Tibial nerve (tissue), 4 donors: ENCODE measurements at regions not wholly inside any gene's neighbourhood (a gene's known extent, or its start where the extent isn't known, plus 50 kb on each side); places are given as distances from the start of the nearest gene placed in this dataset.

Experiments used
- DNase-seq, 2 donors: peaks; one replicate each; pipeline ENCODE4 v3.0.0-alpha.2; 2019; ENCODE audit warnings: low spot score in 2 of 2
- H3K27ac ChIP-seq, 4 donors: fragments of 200-600 bp; sonication (generic) in 3 of 4; one replicate each; pipeline ENCODE4 v1.5.1; 2017 to 2019; ENCODE audit warnings: mild to moderate bottlenecking in 1 of 4
- H3K27me3 ChIP-seq, 2 donors: fragments of 200-600 bp; sonication (generic) in 1 of 2; one replicate each; pipeline versions ENCODE4 v1.5.1 to v1.6.0; 2017 to 2019
- H3K36me3 ChIP-seq, 3 donors: fragments of 200-600 bp; sonication (generic); one replicate each; pipeline ENCODE4 v1.5.1; 2018 to 2019
- H3K4me1 ChIP-seq, 4 donors: fragments of 200-600 bp; sonication (generic) in 3 of 4; one replicate each; pipeline ENCODE4 v1.5.1; 2017 to 2019
- H3K4me3 ChIP-seq, 4 donors: fragments of 200-600 bp; sonication (generic) in 3 of 4; one replicate each; pipeline ENCODE4 v1.5.1; 2017 to 2019; ENCODE audit warnings: mild to moderate bottlenecking in 1 of 4, moderate library complexity in 1 of 4
- H3K9me3 ChIP-seq, 4 donors: fragments of 200-600 bp; sonication (generic) in 3 of 4; one replicate each; pipeline ENCODE4 v1.5.1; 2017 to 2019
- EP300 ChIP-seq, 2 donors: sonication (generic); formaldehyde crosslinking; IDR thresholded peaks; one replicate each; pipeline ENCODE4 v1.6.1; 2017; ENCODE audit warnings: antibody characterized with exemption in 2 of 2, mild to moderate bottlenecking in 1 of 2
- POLR2A ChIP-seq, 2 donors: fragments of 450-650 bp; IDR thresholded peaks; one replicate each; pipeline ENCODE4 v1.6.1; 2017; ENCODE audit warnings: antibody characterized with exemption in 2 of 2, mild to moderate bottlenecking in 2 of 2, moderate library complexity in 2 of 2
- WGBS, 2 donors: methylation state at CpG; one replicate each; pipeline ENCODE4 v1.1.5; 2018; 5-methylcytosine and 5-hydroxymethylcytosine counted together
- TF ChIP-seq, protein P1 (sequence below), 5 experiments: fragments of 200-600 bp in 3 of 5; fragments of 450-650 bp in 2 of 5; sonication (generic) in 3 of 5; IDR thresholded peaks; one replicate each; pipeline ENCODE4 v1.5.1; 2016 to 2019; ENCODE audit warnings: antibody characterized with exemption in 5 of 5, mild to moderate bottlenecking in 3 of 5, moderate library complexity in 2 of 5

- Histone ChIP-seq H3K4me1 (peaks cover 0 to 4% (median 0%) of the 10 kb centered on the region in 4 donors), H3K36me3 (no peaks in the 10 kb centered on the region), H3K4me3 (no peak overlapping the region), H3K27ac (no peak overlapping the region), H3K9me3 (no peaks in the 10 kb centered on the region), H3K27me3 (no peaks in the 10 kb centered on the region)
- TF ChIP-seq EP300 (IDR thresholded peaks at IDR 0.05) = no peak
- no peak for TF ChIP-seq POLR2A (IDR thresholded peaks at IDR 0.05)
- TF ChIP-seq, protein P1, sequence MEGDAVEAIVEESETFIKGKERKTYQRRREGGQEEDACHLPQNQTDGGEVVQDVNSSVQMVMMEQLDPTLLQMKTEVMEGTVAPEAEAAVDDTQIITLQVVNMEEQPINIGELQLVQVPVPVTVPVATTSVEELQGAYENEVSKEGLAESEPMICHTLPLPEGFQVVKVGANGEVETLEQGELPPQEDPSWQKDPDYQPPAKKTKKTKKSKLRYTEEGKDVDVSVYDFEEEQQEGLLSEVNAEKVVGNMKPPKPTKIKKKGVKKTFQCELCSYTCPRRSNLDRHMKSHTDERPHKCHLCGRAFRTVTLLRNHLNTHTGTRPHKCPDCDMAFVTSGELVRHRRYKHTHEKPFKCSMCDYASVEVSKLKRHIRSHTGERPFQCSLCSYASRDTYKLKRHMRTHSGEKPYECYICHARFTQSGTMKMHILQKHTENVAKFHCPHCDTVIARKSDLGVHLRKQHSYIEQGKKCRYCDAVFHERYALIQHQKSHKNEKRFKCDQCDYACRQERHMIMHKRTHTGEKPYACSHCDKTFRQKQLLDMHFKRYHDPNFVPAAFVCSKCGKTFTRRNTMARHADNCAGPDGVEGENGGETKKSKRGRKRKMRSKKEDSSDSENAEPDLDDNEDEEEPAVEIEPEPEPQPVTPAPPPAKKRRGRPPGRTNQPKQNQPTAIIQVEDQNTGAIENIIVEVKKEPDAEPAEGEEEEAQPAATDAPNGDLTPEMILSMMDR (IDR thresholded peaks at IDR 0.05) = no peak
- 94% methylated on average over 2 of the region's 2 CpGs for WGBS, 2 donors
- DNase-seq = no peak
Observed at GRCh38 chr13:80059789-80060188, 281.1 kb downstream of the SPRY2 start.

GRCh38 chr13:80058626-80059025, 282.3 kb downstream of the SPRY2 start:
- Histone ChIP-seq H3K27me3 (no peaks in the 10 kb centered on the region), H3K27ac (no peak overlapping the region), H3K9me3 (no peaks in the 10 kb centered on the region), H3K4me3 (no peak overlapping the region), H3K4me1 (peaks cover 0 to 4% (median 0%) of the 10 kb centered on the region in 4 donors), H3K36me3 (no peaks in the 10 kb centered on the region)
- DNase-seq = no peak
- TF ChIP-seq EP300 (IDR thresholded peaks at IDR 0.05) = no peak
- no peak for TF ChIP-seq POLR2A (IDR thresholded peaks at IDR 0.05)
- TF ChIP-seq, protein P1 (IDR thresholded peaks at IDR 0.05) = no peak
- 94 to 98% methylated on average over 4 of the region's 4 CpGs for WGBS, 2 donors

- Histone ChIP-seq H3K4me1 (peaks cover 0 to 4% (median 0%) of the 10 kb centered on the region in 4 donors), H3K4me3 (no peak overlapping the region), H3K27ac (no peak overlapping the region), H3K9me3 (no peaks in the 10 kb centered on the region), H3K36me3 (no peaks in the 10 kb centered on the region), H3K27me3 (no peaks in the 10 kb centered on the region)
- 54 to 64% methylated on average over 4 of the region's 4 CpGs for WGBS, 2 donors
- no peak for TF ChIP-seq EP300 (IDR thresholded peaks at IDR 0.05)
- TF ChIP-seq, protein P1 (IDR thresholded peaks at IDR 0.05) = no peak
- TF ChIP-seq POLR2A (IDR thresholded peaks at IDR 0.05) = no peak
- no peak for DNase-seq
Observed at GRCh38 chr13:80055847-80056246, 285.1 kb downstream of the SPRY2 start.

DNA sequence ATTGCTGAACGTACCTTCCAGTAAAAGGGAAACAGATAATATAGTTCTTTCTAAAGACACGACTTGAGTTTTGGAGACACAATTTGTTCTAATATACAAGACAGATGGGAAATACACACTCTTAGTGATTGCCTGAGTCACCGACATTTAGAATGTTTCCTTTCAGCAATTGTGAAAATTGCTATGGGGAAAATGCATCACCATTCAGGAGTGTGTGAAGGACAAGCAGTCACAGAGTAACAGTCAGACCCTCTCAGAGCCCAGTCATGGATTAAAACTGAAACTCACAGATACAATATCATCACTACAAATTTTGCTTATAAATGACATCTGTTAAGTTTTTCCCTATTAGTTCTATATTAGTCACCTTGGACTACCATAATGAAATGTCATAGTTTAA, 286.1 kb downstream of the SPRY2 start:
- Histone ChIP-seq H3K4me1 (peaks cover 0 to 5% (median 2%) of the 10 kb centered on the region in 4 donors), H3K27me3 (no peaks in the 10 kb centered on the region), H3K9me3 (no peaks in the 10 kb centered on the region), H3K27ac (no peak overlapping the region), H3K4me3 (no peak overlapping the region), H3K36me3 (no peaks in the 10 kb centered on the region)
- no peak for TF ChIP-seq POLR2A (IDR thresholded peaks at IDR 0.05)
- TF ChIP-seq EP300 (IDR thresholded peaks at IDR 0.05) = no peak
- TF ChIP-seq, protein P1 (IDR thresholded peaks at IDR 0.05) = no peak
- 58 to 63% methylated on average over 3 of the region's 3 CpGs for WGBS, 2 donors
- DNase-seq = no peak

DNA sequence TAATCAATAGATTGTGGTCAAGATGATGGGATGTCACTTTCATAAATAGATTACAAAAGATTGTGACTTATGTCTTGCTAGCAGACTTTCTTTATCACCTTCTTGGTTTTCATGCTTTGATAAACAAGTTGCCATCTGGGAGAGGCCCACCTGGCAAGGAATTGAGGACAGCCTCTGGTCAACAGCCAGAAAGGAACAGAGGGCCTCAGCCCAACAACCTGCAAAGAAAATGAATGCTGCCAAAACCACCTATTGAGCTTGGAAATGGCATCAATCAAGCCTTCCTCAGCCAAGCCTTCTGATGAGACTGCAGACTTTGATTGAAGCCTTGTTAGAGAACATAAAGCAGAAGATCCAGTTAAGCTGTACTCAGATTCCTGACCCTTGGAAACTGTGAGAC, 288.6 kb downstream of the SPRY2 start:
- TF ChIP-seq EP300 (IDR thresholded peaks at IDR 0.05) (no peak), POLR2A (IDR thresholded peaks at IDR 0.05) (no peak)
- TF ChIP-seq, protein P1 (IDR thresholded peaks at IDR 0.05) = no peak
- no peaks in the 10 kb centered on the region for H3K27me3 ChIP-seq
- no peak overlapping the region for H3K4me3 ChIP-seq
- no peak overlapping the region for H3K27ac ChIP-seq
- H3K36me3 ChIP-seq = no peaks in the 10 kb centered on the region
- H3K4me1 ChIP-seq = peaks cover 0 to 26% (median 13%) of the 10 kb centered on the region in 4 donors
- no peak for DNase-seq
- H3K9me3 ChIP-seq = no peaks in the 10 kb centered on the region
